ENCODE measurements at regions not wholly inside any gene's neighbourhood (a gene's known extent, or its start where the extent isn't known, plus 50 kb on each side); places are given as distances from the start of the nearest gene placed in this dataset.
A peak's percentile ranks its signal among the peaks of the same experiment; 100 is the strongest.

DNA sequence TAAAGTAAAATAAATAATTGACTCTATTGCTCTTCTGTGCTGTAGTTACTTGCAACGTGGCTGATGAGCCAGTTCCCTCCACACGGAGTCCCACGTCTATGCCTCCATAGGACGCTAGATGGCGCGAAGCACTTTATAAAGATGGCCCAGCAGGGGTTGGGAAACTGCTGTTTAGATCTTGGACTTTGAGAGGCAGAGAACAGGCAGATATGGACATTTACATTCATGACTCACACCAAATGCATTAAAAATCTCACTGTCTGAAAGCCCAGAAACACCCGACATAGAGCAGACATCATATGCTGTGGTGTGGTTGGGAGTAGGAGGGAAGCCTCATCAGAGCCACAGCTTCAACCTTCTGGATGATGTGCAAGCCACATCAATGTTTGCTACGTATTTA is 643.1 kb upstream of the ARGLU1 start:
- Histone ChIP-seq H4K20me1 (ENCODE audit: low read length) (no peaks in the 10 kb centered on the region), H3K27ac (ENCODE audit: low read length) (no peak overlapping the region), H3K27me3 (ENCODE audit: low read length) (no peaks in the 10 kb centered on the region), H3K9me2 (replicated peaks; ENCODE audit: low read length) (no peaks in the 10 kb centered on the region), H3K4me3 (ENCODE audit: low read length) (peak overlapping the region; percentile 46; the same call in 1 of the 2 replicates), H3K36me3 (ENCODE audit: low read depth, low read length) (no peaks in the 10 kb centered on the region), H3K4me1 (ENCODE audit: insufficient read depth, low read length) (peaks cover 13% of the 10 kb centered on the region; the same call in 1 of the 2 replicates), H3F3A (ENCODE audit: low read length, unreplicated experiment) (no peaks in the 10 kb centered on the region), H3K9ac (ENCODE audit: low read length) (no peak overlapping the region), H3K79me2 (ENCODE audit: low read length) (no peaks in the 10 kb centered on the region), H3K4me2 (ENCODE audit: low read length) (peak overlapping the region; percentile 66), H3K9me3 (ENCODE audit: low read length) (no peaks in the 10 kb centered on the region), H2AFZ (ENCODE audit: low read length) (peak overlapping the region; percentile 40; the same call in 1 of the 2 replicates)
- ATAC-seq (peak; percentile 93), DNase-seq (peak; percentile 88)
- intact Hi-C loops (cut with micrococcal nuclease) = loop anchor here (1.0 to 2.0 kb wide), 5 partner anchors 90 to 944 kb away; no protein-coding TSS in a partner anchor
- no TSS peak for BruUV-seq (replicated peaks)
- POLR2A ChIA-PET (ENCODE audit: unreplicated experiment) = interaction anchor here (0.7 kb wide), 1 partner anchor 423 kb away, joined by 3 read pairs; no protein-coding TSS in a partner anchor
- TF ChIP-seq, protein P1, sequence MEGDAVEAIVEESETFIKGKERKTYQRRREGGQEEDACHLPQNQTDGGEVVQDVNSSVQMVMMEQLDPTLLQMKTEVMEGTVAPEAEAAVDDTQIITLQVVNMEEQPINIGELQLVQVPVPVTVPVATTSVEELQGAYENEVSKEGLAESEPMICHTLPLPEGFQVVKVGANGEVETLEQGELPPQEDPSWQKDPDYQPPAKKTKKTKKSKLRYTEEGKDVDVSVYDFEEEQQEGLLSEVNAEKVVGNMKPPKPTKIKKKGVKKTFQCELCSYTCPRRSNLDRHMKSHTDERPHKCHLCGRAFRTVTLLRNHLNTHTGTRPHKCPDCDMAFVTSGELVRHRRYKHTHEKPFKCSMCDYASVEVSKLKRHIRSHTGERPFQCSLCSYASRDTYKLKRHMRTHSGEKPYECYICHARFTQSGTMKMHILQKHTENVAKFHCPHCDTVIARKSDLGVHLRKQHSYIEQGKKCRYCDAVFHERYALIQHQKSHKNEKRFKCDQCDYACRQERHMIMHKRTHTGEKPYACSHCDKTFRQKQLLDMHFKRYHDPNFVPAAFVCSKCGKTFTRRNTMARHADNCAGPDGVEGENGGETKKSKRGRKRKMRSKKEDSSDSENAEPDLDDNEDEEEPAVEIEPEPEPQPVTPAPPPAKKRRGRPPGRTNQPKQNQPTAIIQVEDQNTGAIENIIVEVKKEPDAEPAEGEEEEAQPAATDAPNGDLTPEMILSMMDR (conservative IDR thresholded peaks at IDR 0.05; ENCODE audit: low read depth, low read length) = peak; percentile 89
- no peak for TF ChIP-seq EZH2 (IDR thresholded peaks at IDR 0.05; ENCODE audit: low read length, unreplicated experiment)
- CTCF ChIA-PET = interaction anchor here (0.7 kb wide), 1 partner anchor 160 kb away, joined by 4 read pairs; no protein-coding TSS in a partner anchor

DNA sequence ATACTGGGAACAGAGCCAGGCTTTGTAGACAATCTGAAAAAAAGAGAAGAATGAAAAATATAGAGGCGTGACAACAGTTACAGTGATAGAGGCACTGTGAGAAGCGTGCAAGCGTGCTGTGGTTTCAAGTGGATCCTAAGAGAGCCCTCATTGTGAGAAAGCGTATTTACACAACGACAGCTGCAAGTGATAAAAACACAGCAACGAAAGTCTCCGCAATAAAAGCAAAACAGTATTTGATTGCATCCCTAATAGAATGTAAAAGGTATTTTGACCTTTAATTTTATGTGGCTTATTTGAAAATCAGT is 642.7 kb upstream of the ARGLU1 start:
- peak; percentile 31 for ATAC-seq
- H3F3A ChIP-seq (ENCODE audit: low read length, unreplicated experiment) = no peaks in the 10 kb centered on the region
- no peaks in the 10 kb centered on the region for H3K9me2 ChIP-seq (replicated peaks; ENCODE audit: low read length)
- ChIA-PET CTCF (no interaction called here), POLR2A (ENCODE audit: unreplicated experiment) (no interaction called here)
- no peak overlapping the region for H3K9ac ChIP-seq (ENCODE audit: low read length)
- no peaks in the 10 kb centered on the region for H3K9me3 ChIP-seq (ENCODE audit: low read length)
- peak overlapping the region; percentile 40; the same call in 1 of the 2 replicates for H2AFZ ChIP-seq (ENCODE audit: low read length)
- H3K79me2 ChIP-seq (ENCODE audit: low read length) = no peaks in the 10 kb centered on the region
- no peak for DNase-seq
- H4K20me1 ChIP-seq (ENCODE audit: low read length) = no peaks in the 10 kb centered on the region
- no TSS peak for BruUV-seq (replicated peaks)
- peak overlapping the region; percentile 46 for H3K4me3 ChIP-seq (ENCODE audit: low read length)
- TF ChIP-seq, protein P1 (conservative IDR thresholded peaks at IDR 0.05; ENCODE audit: low read depth, low read length) = no peak
- no peak for TF ChIP-seq EZH2phosphoT487 (IDR thresholded peaks at IDR 0.05; ENCODE audit: borderline replicate concordance, low read length)
- no peak for TF ChIP-seq EZH2 (IDR thresholded peaks at IDR 0.05; ENCODE audit: low read length, unreplicated experiment)
- no peaks in the 10 kb centered on the region for H3K27me3 ChIP-seq (ENCODE audit: low read length)
- H3K36me3 ChIP-seq (ENCODE audit: low read depth, low read length) = no peaks in the 10 kb centered on the region
- H3K4me1 ChIP-seq (ENCODE audit: insufficient read depth, low read length) = peaks cover 13% of the 10 kb centered on the region; the same call in 1 of the 2 replicates
- peak overlapping the region; percentile 66 for H3K4me2 ChIP-seq (ENCODE audit: low read length)
- no peak overlapping the region for H3K27ac ChIP-seq (ENCODE audit: low read length)
- intact Hi-C loops (cut with micrococcal nuclease) = loop anchor here (1.0 to 2.0 kb wide), 5 partner anchors 90 to 944 kb away; no protein-coding TSS in a partner anchor

All from PC-3 (cell line).